ENCODE measurements at regions not wholly inside any gene's neighbourhood (a gene's known extent, or its start where the extent isn't known, plus 50 kb on each side); places are given as distances from the start of the nearest gene placed in this dataset.

- H3K36me3 ChIP-seq (ENCODE audit: control insufficient read depth in 2 of 4, insufficient read depth in 4 of 4, low read length in 3 of 4): no peaks in the 10 kb centered on the region
- no peaks in the 10 kb centered on the region for H3K4me1 ChIP-seq (replicated peaks in 1 of 4; ENCODE audit: control insufficient read depth in 3 of 4, insufficient read depth in 4 of 4, low read length in 3 of 4)
- H3K9ac ChIP-seq (replicated peaks in 1 of 4; ENCODE audit: extremely low read depth in 1 of 4, low read depth in 3 of 4, low read length in 3 of 4): no peak overlapping the region
- no peak overlapping the region for H3K14ac ChIP-seq (ENCODE audit: insufficient read length)
- no peaks in the 10 kb centered on the region for H3K23me2 ChIP-seq (ENCODE audit: low read depth, low read length)
- CTCF ChIA-PET (ENCODE audit: partially characterized antibody): interaction anchor here (1.1 kb wide), 1 partner anchor 17 kb away, joined by 3 read pairs; no protein-coding TSS in a partner anchor
- no peak overlapping the region for H3K56ac ChIP-seq (replicated peaks; ENCODE audit: insufficient read length, low read depth, low read length)
- H3K4me3 ChIP-seq (ENCODE audit: extremely low read depth in 1 of 4, insufficient read depth in 2 of 4, low read depth in 3 of 4, low read length in 4 of 4): no peak overlapping the region
- no peaks in the 10 kb centered on the region for H3K79me1 ChIP-seq (ENCODE audit: low read depth, low read length)
- no peak overlapping the region for H2BK15ac ChIP-seq (ENCODE audit: low read length)
- peaks cover 0 to 1% (median 0%) of the 10 kb centered on the region in 4 experiments; a peak in 1 of 7 replicates for H3K27me3 ChIP-seq (replicated peaks in 1 of 4; ENCODE audit: control insufficient read depth in 3 of 4, extremely low read depth in 1 of 4, insufficient read depth in 3 of 4, low read length in 3 of 4)
- no peak overlapping the region for H2BK5ac ChIP-seq (ENCODE audit: low read depth, low read length)
- no peak overlapping the region for H3K27ac ChIP-seq (ENCODE audit: low read depth, low read length)
- no peak overlapping the region for H3K4ac ChIP-seq (replicated peaks; ENCODE audit: insufficient read length, low read depth, low read length)
- H2AK5ac ChIP-seq (ENCODE audit: low read depth, low read length): no peak overlapping the region
- H2BK20ac ChIP-seq (ENCODE audit: low read length): no peak overlapping the region
- whole genome bisulfite sequencing, 2 experiments (ENCODE audit: extremely low coverage in 1 of 2, insufficient coverage in 1 of 2, insufficient read length in 1 of 2, insufficient replicate concordance in 2 of 2, low coverage in 1 of 2, low lambda C conversion rate in 2 of 2, missing lambda C conversion rate in 1 of 2): 85% methylated on average over 2 of the region's 2 CpGs; no CpG with 5 or more reads in 1 of the 2 experiments
- no peak overlapping the region for H2AFZ ChIP-seq (ENCODE audit: low read length)
- no peak overlapping the region for H4K5ac ChIP-seq (ENCODE audit: insufficient read length, low read depth, low read length)
- H2BK12ac ChIP-seq (ENCODE audit: low read depth, low read length): no peak overlapping the region
- FAIRE-seq (no peak), DNase-seq (ENCODE audit: low read depth in 1 of 2, low spot score in 2 of 2) (no peak)
- no peak overlapping the region for H3K23ac ChIP-seq (ENCODE audit: insufficient read length)
- no peaks in the 10 kb centered on the region for H3K79me2 ChIP-seq (ENCODE audit: control insufficient read depth in 1 of 2, insufficient read depth in 2 of 2, low read length in 2 of 2)
- H3K18ac ChIP-seq (ENCODE audit: extremely low read depth, low read length): no peak overlapping the region
- H2BK120ac ChIP-seq (replicated peaks; ENCODE audit: low read depth, low read length): no peak overlapping the region
- H4K8ac ChIP-seq (ENCODE audit: extremely low read depth, insufficient read depth, low read length): no peak overlapping the region
- no peaks in the 10 kb centered on the region for H4K20me1 ChIP-seq (replicated peaks in 1 of 2; ENCODE audit: control insufficient read depth in 1 of 2, insufficient read depth in 2 of 2, low read length in 2 of 2)
- no peaks in the 10 kb centered on the region for H3K9me3 ChIP-seq (ENCODE audit: insufficient read depth in 2 of 2, low read depth in 1 of 2, low read length in 1 of 2)
- no peak overlapping the region for H4K91ac ChIP-seq (replicated peaks; ENCODE audit: insufficient read length, low read length)
- no peak overlapping the region for H3K4me2 ChIP-seq (ENCODE audit: insufficient read depth in 1 of 2, low read depth in 2 of 2, low read length in 2 of 2)
- POLR2A ChIA-PET (ENCODE audit: partially characterized antibody): interaction anchor here (1.1 kb wide), 1 partner anchor 9 kb away, joined by 3 read pairs; no protein-coding TSS in a partner anchor
- TF ChIP-seq GTF2F1 (IDR thresholded peaks at IDR 0.05; ENCODE audit: borderline replicate concordance, low read depth, low read length) (no peak), RFX5 (IDR thresholded peaks at IDR 0.05; ENCODE audit: borderline replicate concordance, low read depth, low read length) (no peak), BRCA1 (IDR thresholded peaks at IDR 0.05; ENCODE audit: low read depth, low read length) (no peak), KDM4A (IDR thresholded peaks at IDR 0.05; ENCODE audit: low read depth, low read length, severe bottlenecking) (no peak), EZH2 (IDR thresholded peaks at IDR 0.05; ENCODE audit: low read depth, low read length, severe bottlenecking) (no peak), CHD1 (IDR thresholded peaks at IDR 0.05; ENCODE audit: low read depth, low read length) (no peak), SIRT6 (IDR thresholded peaks at IDR 0.05; ENCODE audit: low read length) (no peak), SP1 (IDR thresholded peaks at IDR 0.05; ENCODE audit: low read depth, low read length) (no peak)
Measured at GRCh38 chr20:12906361-12906760, 102.4 kb upstream of the SPTLC3 start.

Data from H1 (cell line).